ENCODE measurements at regions not wholly inside any gene's neighbourhood (a gene's known extent, or its start where the extent isn't known, plus 50 kb on each side); places are given as distances from the start of the nearest gene placed in this dataset.
A peak's percentile ranks its signal among the peaks of the same experiment; 100 is the strongest.

DNA sequence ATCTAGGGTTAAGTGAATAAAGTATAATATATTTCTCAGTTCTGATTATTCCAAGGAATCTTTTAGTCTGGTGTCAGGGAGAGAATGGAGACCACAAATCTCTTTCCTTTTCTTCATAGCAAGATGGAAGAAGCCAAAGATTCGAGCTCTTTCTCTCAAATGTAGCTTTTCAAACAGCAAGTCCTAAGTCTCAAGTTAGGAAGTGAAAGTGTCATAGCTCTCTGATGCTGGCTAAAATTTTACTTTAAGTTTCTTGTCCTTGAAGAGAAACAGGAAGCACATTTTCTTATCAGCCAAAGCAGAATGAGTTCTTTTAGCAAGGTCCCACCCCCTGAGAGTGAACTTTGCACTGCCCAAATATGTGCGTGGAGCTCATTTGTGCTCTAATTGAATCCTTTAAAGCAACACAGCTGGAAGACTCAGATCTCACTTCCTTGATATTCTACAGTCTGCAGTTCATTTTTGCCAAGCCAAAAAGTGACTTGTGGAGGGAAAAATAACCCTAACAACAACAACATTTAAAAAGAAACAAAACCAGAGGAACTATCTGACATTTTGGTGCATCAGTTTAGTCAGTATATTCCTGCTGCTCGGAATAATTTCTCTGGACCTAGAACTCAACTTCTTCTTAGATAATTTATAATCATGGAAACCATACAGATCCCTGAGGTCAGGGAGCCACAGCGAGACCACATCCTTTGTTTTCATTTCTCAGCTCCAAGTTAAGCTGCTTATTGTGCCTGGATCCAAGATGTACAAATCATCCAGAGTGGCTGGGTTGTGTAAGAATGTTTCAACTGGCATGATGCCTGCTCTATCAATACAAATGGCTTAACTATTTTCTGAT, 238.7 kb upstream of the P2RY1 start (continued):
- TF ChIP-seq ARID1B (IDR thresholded peaks at IDR 0.05) (peak; percentile 87), XRCC5 (IDR thresholded peaks at IDR 0.05; ENCODE audit: low read depth, low read length) (no peak), CHD1 (IDR thresholded peaks at IDR 0.05; ENCODE audit: low read length) (no peak), CBX8 (IDR thresholded peaks at IDR 0.05; ENCODE audit: borderline replicate concordance, extremely low read depth, low read depth, low read length, poor library complexity, severe bottlenecking) (no peak), C11orf30 (IDR thresholded peaks at IDR 0.05; ENCODE audit: low read depth) (no peak), TCF7L2 (IDR thresholded peaks at IDR 0.05; ENCODE audit: low read depth, low read length) (no peak), ZNF407 (IDR thresholded peaks at IDR 0.05; ENCODE audit: low read depth) (no peak), POLR2AphosphoS5 (IDR thresholded peaks at IDR 0.05; ENCODE audit: control insufficient read depth, insufficient read depth, low read depth, low read length) (peak; percentile 73; the same call in 1 of the 2 replicates), JUN (IDR thresholded peaks at IDR 0.05; ENCODE audit: borderline replicate concordance, low read depth, low read length) (no peak), JUN (CRISPR knock-in tag; IDR thresholded peaks at IDR 0.05; ENCODE audit: borderline replicate concordance) (no peak), ZNF277 (CRISPR knock-in tag; IDR thresholded peaks at IDR 0.05; ENCODE audit: borderline replicate concordance) (no peak)
- TF ChIP-seq, protein P1, sequence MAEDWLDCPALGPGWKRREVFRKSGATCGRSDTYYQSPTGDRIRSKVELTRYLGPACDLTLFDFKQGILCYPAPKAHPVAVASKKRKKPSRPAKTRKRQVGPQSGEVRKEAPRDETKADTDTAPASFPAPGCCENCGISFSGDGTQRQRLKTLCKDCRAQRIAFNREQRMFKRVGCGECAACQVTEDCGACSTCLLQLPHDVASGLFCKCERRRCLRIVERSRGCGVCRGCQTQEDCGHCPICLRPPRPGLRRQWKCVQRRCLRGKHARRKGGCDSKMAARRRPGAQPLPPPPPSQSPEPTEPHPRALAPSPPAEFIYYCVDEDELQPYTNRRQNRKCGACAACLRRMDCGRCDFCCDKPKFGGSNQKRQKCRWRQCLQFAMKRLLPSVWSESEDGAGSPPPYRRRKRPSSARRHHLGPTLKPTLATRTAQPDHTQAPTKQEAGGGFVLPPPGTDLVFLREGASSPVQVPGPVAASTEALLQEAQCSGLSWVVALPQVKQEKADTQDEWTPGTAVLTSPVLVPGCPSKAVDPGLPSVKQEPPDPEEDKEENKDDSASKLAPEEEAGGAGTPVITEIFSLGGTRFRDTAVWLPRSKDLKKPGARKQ (CRISPR knock-in tag; IDR thresholded peaks at IDR 0.05), result no peak
- TF ChIP-seq, protein P2, sequence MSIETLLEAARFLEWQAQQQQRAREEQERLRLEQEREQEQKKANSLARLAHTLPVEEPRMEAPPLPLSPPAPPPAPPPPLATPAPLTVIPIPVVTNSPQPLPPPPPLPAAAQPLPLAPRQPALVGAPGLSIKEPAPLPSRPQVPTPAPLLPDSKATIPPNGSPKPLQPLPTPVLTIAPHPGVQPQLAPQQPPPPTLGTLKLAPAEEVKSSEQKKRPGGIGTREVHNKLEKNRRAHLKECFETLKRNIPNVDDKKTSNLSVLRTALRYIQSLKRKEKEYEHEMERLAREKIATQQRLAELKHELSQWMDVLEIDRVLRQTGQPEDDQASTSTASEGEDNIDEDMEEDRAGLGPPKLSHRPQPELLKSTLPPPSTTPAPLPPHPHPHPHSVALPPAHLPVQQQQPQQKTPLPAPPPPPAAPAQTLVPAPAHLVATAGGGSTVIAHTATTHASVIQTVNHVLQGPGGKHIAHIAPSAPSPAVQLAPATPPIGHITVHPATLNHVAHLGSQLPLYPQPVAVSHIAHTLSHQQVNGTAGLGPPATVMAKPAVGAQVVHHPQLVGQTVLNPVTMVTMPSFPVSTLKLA (conservative IDR thresholded peaks at IDR 0.05), result peak; percentile 33 to 48; a peak in 2 of 4 replicates

Measured in K562 (cell line).